Activated CD8-positive, alpha-beta memory T cell treated with anti-CD3 and anti-CD28 coated beads for 4 hours (primary cell): ENCODE measurements at regions not wholly inside any gene's neighbourhood (a gene's known extent, or its start where the extent isn't known, plus 50 kb on each side); places are given as distances from the start of the nearest gene placed in this dataset.

ENCODE experiments used
- DNase-seq, 2 donors: peaks; one replicate each; pipeline ENCODE4 v3.0.0-alpha.2; 2020; ENCODE audit warnings: low read depth in 2 of 2

DNA sequence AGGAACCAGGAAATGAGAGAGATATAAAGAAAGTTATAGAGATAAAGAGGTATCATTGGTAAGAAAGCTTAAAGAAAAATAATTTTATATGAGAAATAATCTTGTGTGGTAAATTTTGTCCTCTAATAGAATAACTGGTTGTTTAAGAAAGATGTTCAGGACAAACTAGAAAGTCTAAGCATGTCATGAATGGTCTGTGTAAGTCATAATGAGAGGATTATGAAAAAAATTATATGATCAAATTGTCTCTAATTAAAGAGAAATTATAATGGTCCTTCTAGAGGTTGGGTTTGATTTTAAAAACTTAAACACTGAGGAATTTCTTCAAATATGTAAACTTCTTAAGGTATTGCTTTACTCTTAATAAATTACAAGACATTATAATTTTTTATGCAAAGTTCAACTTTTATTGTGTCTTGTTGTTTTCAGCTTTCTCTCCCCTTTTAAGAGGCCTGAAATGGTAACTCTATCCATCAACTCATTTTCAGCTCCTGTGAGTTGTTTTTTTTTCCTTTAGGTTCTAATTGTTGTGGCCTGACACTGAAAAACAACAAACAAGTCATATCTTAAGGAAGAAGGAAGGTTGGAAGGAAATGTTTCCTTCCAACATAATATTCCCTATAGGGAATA is 88.2 kb upstream of the CNOT2 start:
- no peak for DNase-seq

DNA sequence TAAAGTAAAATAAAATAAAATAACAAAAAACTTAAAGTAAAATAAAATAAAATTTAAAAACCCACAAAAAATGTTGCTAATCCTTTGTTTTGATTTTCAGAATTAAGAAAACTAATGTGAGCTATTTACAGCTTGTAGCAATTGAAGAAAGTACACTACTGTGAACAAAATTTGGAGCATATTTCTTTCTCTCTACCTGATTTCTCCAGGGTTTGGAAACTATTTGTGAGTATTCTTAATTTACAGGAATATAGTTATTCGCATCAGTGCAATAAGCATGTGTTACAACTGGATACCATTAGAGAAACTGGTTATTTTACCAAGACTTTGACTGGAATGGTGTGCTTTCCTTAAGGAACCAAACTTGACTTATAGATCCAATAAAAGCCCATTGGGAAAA is 86.1 kb upstream of the CNOT2 start:
- DNase-seq: no peak

DNA sequence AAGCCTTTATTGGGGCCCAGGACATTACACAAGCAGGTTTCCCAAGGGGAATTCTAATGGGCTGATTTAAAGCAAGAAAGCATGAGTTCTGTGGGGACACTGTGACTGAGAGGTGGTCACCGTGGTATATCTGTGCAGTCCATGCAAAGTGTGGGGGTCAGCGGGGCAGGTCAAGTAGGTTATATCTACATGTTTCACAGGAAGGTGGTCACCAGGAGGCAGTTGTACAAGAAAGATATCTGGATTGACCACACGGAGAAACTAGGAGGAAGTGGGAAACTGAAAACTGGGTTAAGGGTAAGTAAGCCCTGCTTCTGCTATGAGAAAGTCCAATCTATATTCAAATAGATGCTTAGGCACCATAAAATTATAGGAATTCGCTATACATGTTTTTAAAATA is 77.8 kb upstream of the CNOT2 start:
- no peak for DNase-seq

- DNase-seq: no peak
These were observed 66.9 kb upstream of the CNOT2 start for GRCh38 chr12:70176290-70176689.

DNA sequence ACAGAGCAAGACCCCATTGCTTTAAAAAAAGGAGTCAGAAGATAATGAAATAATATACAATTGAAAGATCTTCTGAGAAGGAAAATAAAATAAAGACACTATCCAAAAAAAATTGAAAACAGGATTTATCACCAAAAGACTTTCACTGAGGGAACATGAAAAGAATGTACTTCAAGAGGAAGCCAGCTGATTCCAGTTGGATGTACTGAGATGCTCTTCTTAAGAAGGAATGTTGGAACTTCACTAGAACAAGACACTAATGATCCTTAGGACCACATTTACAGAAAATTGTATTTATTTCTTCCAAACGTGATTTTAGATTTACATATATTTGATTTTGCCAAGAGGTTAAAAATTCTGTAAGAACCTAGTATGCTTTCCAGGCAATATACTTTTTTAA is 65.6 kb upstream of the CNOT2 start:
- DNase-seq: no peak

GRCh38 chr12:70178038-70178437 is 65.2 kb upstream of the CNOT2 start:
- no peak for DNase-seq

GRCh38 chr12:70180130-70180529 is 63.1 kb upstream of the CNOT2 start:
- no peak for DNase-seq

DNA sequence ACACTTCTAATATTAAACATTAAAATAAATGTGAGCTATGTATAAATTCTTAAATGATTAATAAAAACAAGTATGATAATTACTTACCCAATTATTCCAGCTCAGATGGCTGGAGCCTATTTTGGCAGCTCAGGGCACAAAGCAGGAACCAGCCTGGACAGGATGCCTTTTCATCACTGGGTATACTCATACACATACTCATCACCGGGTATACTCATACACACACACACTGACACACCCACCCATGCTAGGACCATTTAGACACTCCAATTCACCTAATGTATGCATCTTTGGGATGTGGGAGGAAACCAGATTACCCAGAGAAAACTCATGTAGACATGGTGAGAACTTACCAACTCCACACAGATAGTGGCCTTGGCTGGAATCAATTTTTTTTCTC is 57.9 kb upstream of the CNOT2 start:
- no peak for DNase-seq

GRCh38 chr12:70186436-70186835 is 56.8 kb upstream of the CNOT2 start:
- DNase-seq: no peak

GRCh38 chr12:70190262-70191010 is 52.8 kb upstream of the CNOT2 start:
- no peak for DNase-seq
